Large intestine (tissue), 3 donors: ENCODE measurements at regions not wholly inside any gene's neighbourhood (a gene's known extent, or its start where the extent isn't known, plus 50 kb on each side); places are given as distances from the start of the nearest gene placed in this dataset.
"Not testable (repeated sequence)": the region's sequence is repeated elsewhere in the genome, so short reads cannot be mapped to it uniquely, and the experiment has no call there.

Experiments
- DNase-seq, 2 donors: peaks; one replicate each; pipeline versions ENCODE4 v3.0.0 to v3.0.0-alpha.2; 2013
- H3K27ac ChIP-seq: one replicate; pipeline ENCODE4 v1.5.1; 2013; ENCODE audit warnings: low read length
- H3K27me3 ChIP-seq: 2 replicates; pipeline ENCODE4 v1.6.1; 2013; ENCODE audit warnings: low read length; ENCODE audit not compliant: control insufficient read depth, insufficient read depth
- H3K36me3 ChIP-seq: 2 replicates; pipeline ENCODE4 v1.6.1; 2013; ENCODE audit warnings: low read length; ENCODE audit not compliant: control insufficient read depth, insufficient read depth
- H3K4me1 ChIP-seq: one replicate; pipeline ENCODE4 v1.6.1; 2013; ENCODE audit warnings: low read length; ENCODE audit not compliant: control insufficient read depth, insufficient read depth
- H3K4me3 ChIP-seq: one replicate; pipeline ENCODE4 v1.5.1; 2013; ENCODE audit warnings: low read length
- H3K9me3 ChIP-seq: one replicate; pipeline ENCODE4 v1.6.1; 2013; ENCODE audit warnings: mild to moderate bottlenecking, low read depth, low read length, moderate library complexity; ENCODE audit not compliant: control insufficient read depth
- WGBS: methylation state at CpG from one replicate; pipeline ENCODE4 v1.1.5; 2013; ENCODE audit warnings: low lambda C conversion rate; ENCODE audit not compliant: insufficient coverage; 5-methylcytosine and 5-hydroxymethylcytosine counted together

DNA sequence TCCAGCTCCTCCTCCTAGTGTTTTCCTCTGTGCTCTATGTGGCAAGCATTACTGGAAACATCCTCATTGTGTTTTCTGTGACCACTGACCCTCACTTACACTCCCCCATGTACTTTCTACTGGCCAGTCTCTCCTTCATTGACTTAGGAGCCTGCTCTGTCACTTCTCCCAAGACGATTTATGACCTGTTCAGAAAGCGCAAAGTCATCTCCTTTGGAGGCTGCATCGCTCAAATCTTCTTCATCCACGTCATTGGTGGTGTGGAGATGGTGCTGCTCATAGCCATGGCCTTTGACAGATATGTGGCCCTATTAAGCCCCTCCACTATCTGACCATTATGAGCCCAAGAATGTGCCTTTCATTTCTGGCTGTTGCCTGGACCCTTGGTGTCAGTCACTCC is 64.0 kb downstream of the OR4F15 start:
- not testable (repeated sequence) for H3K9me3 ChIP-seq, H3K4me1 ChIP-seq, H3K27me3 ChIP-seq, H3K36me3 ChIP-seq, H3K4me3 ChIP-seq, H3K27ac ChIP-seq, DNase-seq
- WGBS: no CpG with 5 or more reads among the region's 4 CpGs

GRCh38 chr15:101877649-101878048 is 65.6 kb downstream of the OR4F15 start:
- not testable (repeated sequence) for H3K27ac ChIP-seq, H3K9me3 ChIP-seq, H3K4me3 ChIP-seq, H3K4me1 ChIP-seq, H3K27me3 ChIP-seq, DNase-seq, H3K36me3 ChIP-seq
- WGBS: no CpG with 5 or more reads among the region's 3 CpGs

GRCh38 chr15:101912349-101913287 is 100.6 kb downstream of the OR4F15 start:
- H3K36me3 ChIP-seq, H3K9me3 ChIP-seq, H3K4me3 ChIP-seq, H3K4me1 ChIP-seq, DNase-seq, H3K27ac ChIP-seq, H3K27me3 ChIP-seq: not testable (repeated sequence)
- no CpG with 5 or more reads among the region's 5 CpGs for WGBS

DNA sequence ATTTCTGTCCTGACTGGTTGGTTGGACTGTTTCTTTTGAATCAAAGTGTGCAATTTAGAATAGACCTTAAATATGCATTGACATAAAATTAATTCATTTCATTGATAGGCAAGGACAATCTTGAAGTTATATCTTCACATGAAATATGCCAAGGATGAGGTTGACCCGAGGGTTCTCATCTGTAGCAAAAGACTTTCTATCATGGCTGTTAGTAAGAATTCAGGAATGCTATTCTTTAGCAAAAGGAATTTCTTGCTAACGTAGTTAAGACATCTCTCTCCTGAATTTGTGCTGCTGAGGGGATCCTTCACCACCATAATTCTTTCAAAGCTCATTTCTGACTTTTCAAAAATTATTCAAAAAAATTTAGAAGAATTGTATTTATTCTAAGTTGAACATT is 112.6 kb downstream of the OR4F15 start:
- not testable (repeated sequence) for H3K27ac ChIP-seq, H3K27me3 ChIP-seq, H3K4me1 ChIP-seq, DNase-seq, H3K4me3 ChIP-seq, H3K36me3 ChIP-seq, H3K9me3 ChIP-seq
- WGBS: no CpG with 5 or more reads among the region's 2 CpGs

GRCh38 chr15:101934506-101934905 is 122.5 kb downstream of the OR4F15 start:
- not testable (repeated sequence) for DNase-seq, H3K4me3 ChIP-seq, H3K9me3 ChIP-seq

GRCh38 chr15:101937362-101937761 is 125.4 kb downstream of the OR4F15 start:
- H3K4me3 ChIP-seq, H3K36me3 ChIP-seq, DNase-seq, H3K9me3 ChIP-seq, H3K4me1 ChIP-seq, H3K27ac ChIP-seq, H3K27me3 ChIP-seq: not testable (repeated sequence)
- no CpG with 5 or more reads among the region's 1 CpG for WGBS

More at GRCh38 chr15:101934506-101934905, 122.5 kb downstream of the OR4F15 start:
- H3K27me3 ChIP-seq, H3K36me3 ChIP-seq, H3K27ac ChIP-seq, H3K4me1 ChIP-seq: not testable (repeated sequence)
- no CpG with 5 or more reads among the region's 3 CpGs for WGBS

GRCh38 chr15:101938555-101938954 is 126.6 kb downstream of the OR4F15 start:
- not testable (repeated sequence) for H3K9me3 ChIP-seq, DNase-seq, H3K4me1 ChIP-seq, H3K36me3 ChIP-seq, H3K4me3 ChIP-seq, H3K27ac ChIP-seq, H3K27me3 ChIP-seq
- WGBS: no CpG with 5 or more reads among the region's 7 CpGs

- not testable (repeated sequence) for H3K4me3 ChIP-seq, H3K9me3 ChIP-seq, H3K4me1 ChIP-seq, H3K36me3 ChIP-seq, H3K27me3 ChIP-seq, H3K27ac ChIP-seq, DNase-seq
- WGBS: 100% methylated on average over 1 of the region's 2 CpGs
Observed at GRCh38 chr15:101945896-101946295, 133.9 kb downstream of the OR4F15 start.

- not testable (repeated sequence) for H3K4me3 ChIP-seq, H3K4me1 ChIP-seq, H3K27ac ChIP-seq, H3K9me3 ChIP-seq, H3K36me3 ChIP-seq, DNase-seq, H3K27me3 ChIP-seq
- WGBS: no CpG with 5 or more reads among the region's 2 CpGs
Observed at GRCh38 chr15:101948491-101949010, 136.5 kb downstream of the OR4F15 start.

- not testable (repeated sequence) for DNase-seq, H3K27me3 ChIP-seq, H3K9me3 ChIP-seq, H3K27ac ChIP-seq, H3K4me1 ChIP-seq, H3K36me3 ChIP-seq, H3K4me3 ChIP-seq
- WGBS: no CpG with 5 or more reads among the region's 1 CpG
Observed at GRCh38 chr15:101949380-101950065, 137.5 kb downstream of the OR4F15 start.
